ENCODE measurements at regions not wholly inside any gene's neighbourhood (a gene's known extent, or its start where the extent isn't known, plus 50 kb on each side); places are given as distances from the start of the nearest gene placed in this dataset.
"Not testable (repeated sequence)": the region's sequence is repeated elsewhere in the genome, so short reads cannot be mapped to it uniquely, and the experiment has no call there.

- FAIRE-seq (no peak), ATAC-seq (no peak), DNase-seq (no peak)
- TF ChIP-seq CTCF (IDR thresholded peaks at IDR 0.05): no peak
- WGBS, 2 donors: 81 to 86% methylated on average over 2 of the region's 2 CpGs
- Histone ChIP-seq H3K27ac (no peak overlapping the region), H3K4me1 (peaks cover 0 to 3% (median 0%) of the 10 kb centered on the region in 3 donors), H3K9me3 (no peaks in the 10 kb centered on the region), H3K4me3 (no peak overlapping the region), H3K27me3 (no peaks in the 10 kb centered on the region), H3K36me3 (no peaks in the 10 kb centered on the region)
- intact Hi-C loops (cut with DNase I): no loop called here
Measured at GRCh38 chr2:177001334-177001733, 211.3 kb upstream of the HNRNPA3 start.

DNA sequence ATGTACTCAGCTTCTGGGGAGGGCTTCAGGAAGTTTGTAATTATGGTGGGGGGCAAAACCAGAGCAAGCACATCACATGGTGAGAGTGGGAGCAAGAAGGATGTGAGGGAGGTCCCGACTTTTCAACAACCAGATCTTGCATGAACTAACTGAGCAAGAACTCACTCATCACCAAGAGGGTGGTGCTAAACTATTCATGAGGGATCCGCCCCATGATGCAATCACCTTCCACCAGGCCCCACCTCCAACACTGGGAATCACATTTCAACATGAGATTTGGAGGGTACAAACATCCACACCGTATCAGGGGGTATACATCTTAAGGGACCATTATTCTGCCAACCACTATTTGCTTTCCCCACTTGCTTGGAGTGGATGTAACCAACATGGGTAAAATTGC, 209.6 kb upstream of the HNRNPA3 start:
- no peak for FAIRE-seq
- no peak for TF ChIP-seq CTCF (IDR thresholded peaks at IDR 0.05)
- 69 to 81% methylated on average over 3 of the region's 3 CpGs for WGBS, 2 donors

GRCh38 chr2:177007726-177008125, 204.9 kb upstream of the HNRNPA3 start:
- 92 to 94% methylated on average over 28 of the region's 28 CpGs for WGBS, 2 donors
- not testable (repeated sequence) for FAIRE-seq

More for the DNA sequence above, 209.6 kb upstream of the HNRNPA3 start:
- H3K27me3 ChIP-seq: no peaks in the 10 kb centered on the region
- H3K27ac ChIP-seq: no peak overlapping the region
- intact Hi-C loops (cut with DNase I): no loop called here
- no peaks in the 10 kb centered on the region for H3K4me1 ChIP-seq
- H3K9me3 ChIP-seq: no peaks in the 10 kb centered on the region
- no peaks in the 10 kb centered on the region for H3K36me3 ChIP-seq
- DNase-seq (no peak), ATAC-seq (no peak)
- H3K4me3 ChIP-seq: no peak overlapping the region

GRCh38 chr2:177008662-177009061, 203.9 kb upstream of the HNRNPA3 start:
- intact Hi-C loops (cut with DNase I); H3K36me3 ChIP-seq; FAIRE-seq; DNase-seq; H3K4me1 ChIP-seq; H3K27me3 ChIP-seq; H3K4me3 ChIP-seq; H3K9me3 ChIP-seq; H3K27ac ChIP-seq; ATAC-seq: not testable (repeated sequence)
- WGBS, 2 donors: 76 to 83% methylated on average over 17 of the region's 17 CpGs

More at GRCh38 chr2:177007726-177008125, 204.9 kb upstream of the HNRNPA3 start:
- H3K4me1 ChIP-seq; ATAC-seq; H3K9me3 ChIP-seq; H3K27ac ChIP-seq; H3K27me3 ChIP-seq; intact Hi-C loops (cut with DNase I); H3K36me3 ChIP-seq; H3K4me3 ChIP-seq: not testable (repeated sequence)
- peak in 2 of 6 donors; percentile 16 to 58 for DNase-seq

DNA sequence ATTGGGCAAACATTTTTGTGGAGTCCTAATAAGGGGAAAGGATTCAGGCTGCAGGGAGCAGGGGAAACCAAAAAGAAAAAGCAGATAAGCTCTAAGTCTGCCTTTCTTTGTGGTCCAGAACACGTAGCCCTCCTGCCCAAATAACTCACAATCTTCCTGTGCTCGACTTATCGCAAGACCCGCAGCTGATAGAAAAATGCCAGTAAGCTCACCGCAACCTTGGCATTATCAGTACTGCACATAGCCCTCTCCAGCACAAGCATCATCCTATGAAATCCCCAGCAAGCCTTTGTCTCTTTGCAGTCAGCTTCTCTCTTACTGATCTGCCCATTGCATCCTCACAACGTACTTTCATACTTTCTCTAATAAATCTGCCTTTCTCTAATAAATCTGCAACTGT, 202.4 kb upstream of the HNRNPA3 start:
- no peak overlapping the region for H3K4me3 ChIP-seq
- intact Hi-C loops (cut with DNase I): no loop called here

More for the DNA sequence above, 202.4 kb upstream of the HNRNPA3 start:
- DNase-seq (no peak), ATAC-seq (no peak), FAIRE-seq (no peak)
- Histone ChIP-seq H3K9me3 (no peaks in the 10 kb centered on the region), H3K36me3 (no peaks in the 10 kb centered on the region), H3K27ac (no peak overlapping the region), H3K4me1 (no peaks in the 10 kb centered on the region), H3K27me3 (no peaks in the 10 kb centered on the region)
- WGBS, 2 donors: 68 to 78% methylated on average over 6 of the region's 6 CpGs
- no peak for TF ChIP-seq CTCF (IDR thresholded peaks at IDR 0.05)

Measured in pancreas (tissue), 10 donors.